ENCODE measurements at regions not wholly inside any gene's neighbourhood (a gene's known extent, or its start where the extent isn't known, plus 50 kb on each side); places are given as distances from the start of the nearest gene placed in this dataset.
"Not testable (repeated sequence)": the region's sequence is repeated elsewhere in the genome, so short reads cannot be mapped to it uniquely, and the experiment has no call there.

GRCh38 chr10:108567899-108568752 lies 1355.2 kb downstream of the XPNPEP1 start:
- no peaks in the 10 kb centered on the region for H3K27me3 Mint-ChIP-seq
- no peak for DNase-seq
- no peaks in the 10 kb centered on the region for H3K4me1 Mint-ChIP-seq
- no peaks in the 10 kb centered on the region for H3K36me3 Mint-ChIP-seq
- CTCF ChIA-PET = no interaction called here
- H3K4me3 Mint-ChIP-seq = no peak overlapping the region
- no peak overlapping the region for H3K27ac Mint-ChIP-seq
- peaks cover 10% of the 10 kb centered on the region for H3K9me3 Mint-ChIP-seq

GRCh38 chr10:108566316-108567107 lies 1356.8 kb downstream of the XPNPEP1 start:
- DNase-seq = no peak
- Mint-ChIP-seq H3K4me1 (no peaks in the 10 kb centered on the region), H3K36me3 (no peaks in the 10 kb centered on the region), H3K27ac (no peak overlapping the region), H3K4me3 (no peak overlapping the region), H3K27me3 (no peaks in the 10 kb centered on the region), H3K9me3 (peaks cover 10% of the 10 kb centered on the region)
- CTCF ChIA-PET = no interaction called here

- CTCF ChIA-PET = no interaction called here
- Mint-ChIP-seq H3K4me1 (no peaks in the 10 kb centered on the region), H3K4me3 (no peak overlapping the region), H3K27ac (no peak overlapping the region), H3K36me3 (no peaks in the 10 kb centered on the region), H3K27me3 (no peaks in the 10 kb centered on the region), H3K9me3 (peaks cover 3% of the 10 kb centered on the region)
- DNase-seq = no peak
These were observed 1361.2 kb downstream of the XPNPEP1 start for GRCh38 chr10:108562105-108562504.

GRCh38 chr10:108561649-108562048 lies 1361.7 kb downstream of the XPNPEP1 start:
- Mint-ChIP-seq H3K9me3 (peaks cover 3% of the 10 kb centered on the region), H3K27ac (no peak overlapping the region), H3K4me1 (no peaks in the 10 kb centered on the region), H3K27me3 (no peaks in the 10 kb centered on the region), H3K4me3 (no peak overlapping the region), H3K36me3 (no peaks in the 10 kb centered on the region)
- no peak for DNase-seq
- CTCF ChIA-PET = no interaction called here

GRCh38 chr10:108560488-108560887 lies 1362.8 kb downstream of the XPNPEP1 start:
- no peak for DNase-seq
- peaks cover under 1% of the 10 kb centered on the region for H3K9me3 Mint-ChIP-seq
- H3K4me1 Mint-ChIP-seq = no peaks in the 10 kb centered on the region
- CTCF ChIA-PET = no interaction called here
- no peak overlapping the region for H3K27ac Mint-ChIP-seq
- H3K36me3 Mint-ChIP-seq = no peaks in the 10 kb centered on the region
- H3K27me3 Mint-ChIP-seq = no peaks in the 10 kb centered on the region
- no peak overlapping the region for H3K4me3 Mint-ChIP-seq

GRCh38 chr10:108556186-108556585 lies 1367.1 kb downstream of the XPNPEP1 start:
- CTCF ChIA-PET = no interaction called here
- no peak overlapping the region for H3K4me3 Mint-ChIP-seq
- no peaks in the 10 kb centered on the region for H3K36me3 Mint-ChIP-seq
- H3K27ac Mint-ChIP-seq = no peak overlapping the region
- DNase-seq = no peak
- H3K9me3 Mint-ChIP-seq = peaks cover 4% of the 10 kb centered on the region
- H3K4me1 Mint-ChIP-seq = no peaks in the 10 kb centered on the region
- no peaks in the 10 kb centered on the region for H3K27me3 Mint-ChIP-seq

GRCh38 chr10:108545921-108546320 lies 1377.4 kb downstream of the XPNPEP1 start:
- DNase-seq = no peak
- Mint-ChIP-seq H3K36me3 (no peaks in the 10 kb centered on the region), H3K27me3 (no peaks in the 10 kb centered on the region), H3K9me3 (no peaks in the 10 kb centered on the region), H3K4me3 (no peak overlapping the region), H3K4me1 (no peaks in the 10 kb centered on the region), H3K27ac (no peak overlapping the region)
- CTCF ChIA-PET = no interaction called here

- Mint-ChIP-seq H3K36me3 (no peaks in the 10 kb centered on the region), H3K4me3 (no peak overlapping the region), H3K9me3 (no peaks in the 10 kb centered on the region), H3K27ac (no peak overlapping the region), H3K27me3 (no peaks in the 10 kb centered on the region), H3K4me1 (no peaks in the 10 kb centered on the region)
- peak; percentile 33 for DNase-seq
- CTCF ChIA-PET = interaction anchor here (0.8 kb wide), 1 partner anchor 1839 kb away, joined by 5 read pairs; no protein-coding TSS in a partner anchor
These were observed 1378.7 kb downstream of the XPNPEP1 start for GRCh38 chr10:108544500-108545120.

GRCh38 chr10:108533551-108533950 lies 1369.0 kb upstream of the SORCS1 start:
- CTCF ChIA-PET, H3K36me3 Mint-ChIP-seq, DNase-seq, H3K27me3 Mint-ChIP-seq, H3K4me1 Mint-ChIP-seq, H3K27ac Mint-ChIP-seq, H3K4me3 Mint-ChIP-seq: not testable (repeated sequence)
- H3K9me3 Mint-ChIP-seq = peaks cover 21% of the 10 kb centered on the region

GRCh38 chr10:108523016-108523800 lies 1358.7 kb upstream of the SORCS1 start:
- CTCF ChIA-PET = no interaction called here
- Mint-ChIP-seq H3K4me3 (no peak overlapping the region), H3K36me3 (no peaks in the 10 kb centered on the region), H3K4me1 (no peaks in the 10 kb centered on the region), H3K27me3 (no peaks in the 10 kb centered on the region), H3K27ac (no peak overlapping the region), H3K9me3 (peaks cover 6% of the 10 kb centered on the region)
- DNase-seq = no peak

GRCh38 chr10:108521827-108522492 lies 1357.5 kb upstream of the SORCS1 start:
- CTCF ChIA-PET = no interaction called here
- H3K4me1 Mint-ChIP-seq = no peaks in the 10 kb centered on the region
- no peaks in the 10 kb centered on the region for H3K27me3 Mint-ChIP-seq
- no peaks in the 10 kb centered on the region for H3K36me3 Mint-ChIP-seq
- no peak overlapping the region for H3K4me3 Mint-ChIP-seq
- no peak for DNase-seq
- H3K27ac Mint-ChIP-seq = no peak overlapping the region
- H3K9me3 Mint-ChIP-seq = peaks cover 6% of the 10 kb centered on the region

- Mint-ChIP-seq H3K36me3 (no peaks in the 10 kb centered on the region), H3K4me3 (no peak overlapping the region), H3K27me3 (no peaks in the 10 kb centered on the region), H3K27ac (no peak overlapping the region), H3K9me3 (peaks cover under 1% of the 10 kb centered on the region), H3K4me1 (no peaks in the 10 kb centered on the region)
- CTCF ChIA-PET = no interaction called here
- DNase-seq = no peak
These were observed 1351.3 kb upstream of the SORCS1 start for GRCh38 chr10:108515821-108516220.

- no peak for DNase-seq
- CTCF ChIA-PET = no interaction called here
- no peak overlapping the region for H3K27ac Mint-ChIP-seq
- no peaks in the 10 kb centered on the region for H3K27me3 Mint-ChIP-seq
- peaks cover 23% of the 10 kb centered on the region for H3K9me3 Mint-ChIP-seq
- no peaks in the 10 kb centered on the region for H3K4me1 Mint-ChIP-seq
- no peak overlapping the region for H3K4me3 Mint-ChIP-seq
- H3K36me3 Mint-ChIP-seq = no peaks in the 10 kb centered on the region
These were observed 1335.9 kb upstream of the SORCS1 start for GRCh38 chr10:108500396-108500795.

- CTCF ChIA-PET = no interaction called here
- H3K27me3 Mint-ChIP-seq = no peaks in the 10 kb centered on the region
These were observed 1331.6 kb upstream of the SORCS1 start for GRCh38 chr10:108496106-108496505.

More at GRCh38 chr10:108496106-108496505, 1331.6 kb upstream of the SORCS1 start:
- Mint-ChIP-seq H3K36me3 (no peaks in the 10 kb centered on the region), H3K4me3 (no peak overlapping the region), H3K27ac (no peak overlapping the region), H3K9me3 (peaks cover 12% of the 10 kb centered on the region), H3K4me1 (no peaks in the 10 kb centered on the region)
- DNase-seq = no peak
